ENCODE measurements at regions not wholly inside any gene's neighbourhood (a gene's known extent, or its start where the extent isn't known, plus 50 kb on each side); places are given as distances from the start of the nearest gene placed in this dataset.

- in situ Hi-C loops (cut with MboI; ENCODE audit: low sequenced_read_pairs in 4 of 4): no loop called here
- no peak overlapping the region for H3K27ac ChIP-seq
- ATAC-seq (no peak), DNase-seq (no peak)
- H3K9me3 ChIP-seq: no peaks in the 10 kb centered on the region
- H3K36me3 ChIP-seq: no peaks in the 10 kb centered on the region
- no peak overlapping the region for H3K4me3 ChIP-seq
- no peaks in the 10 kb centered on the region for H3K27me3 ChIP-seq
- intact Hi-C loops (cut with DNase I; ENCODE audit: low total_unique reads): no loop called here
- TF ChIP-seq CTCF (IDR thresholded peaks at IDR 0.05 in 4 of 5, conservative IDR thresholded peaks at IDR 0.05 in 1 of 5): no peak
- no peak for TF ChIP-seq POLR2A (IDR thresholded peaks at IDR 0.05)
- H3K4me1 ChIP-seq: no peaks in the 10 kb centered on the region
Measured at GRCh38 chr4:12458621-12459020, 1025.5 kb downstream of the RAB28 start.

GRCh38 chr4:12452291-12452690, 1023.6 kb upstream of the HS3ST1 start:
- Histone ChIP-seq H3K4me3 (no peak overlapping the region), H3K27ac (no peak overlapping the region), H3K4me1 (no peaks in the 10 kb centered on the region), H3K9me3 (no peaks in the 10 kb centered on the region), H3K27me3 (no peaks in the 10 kb centered on the region), H3K36me3 (no peaks in the 10 kb centered on the region)
- DNase-seq (no peak), ATAC-seq (no peak)
- intact Hi-C loops (cut with DNase I; ENCODE audit: low total_unique reads): no loop called here
- TF ChIP-seq CTCF (IDR thresholded peaks at IDR 0.05 in 4 of 5, conservative IDR thresholded peaks at IDR 0.05 in 1 of 5) (no peak), POLR2A (IDR thresholded peaks at IDR 0.05) (no peak)
- in situ Hi-C loops (cut with MboI; ENCODE audit: low sequenced_read_pairs in 4 of 4): no loop called here

GRCh38 chr4:12447451-12447850, 1018.8 kb upstream of the HS3ST1 start:
- TF ChIP-seq CTCF (IDR thresholded peaks at IDR 0.05 in 4 of 5, conservative IDR thresholded peaks at IDR 0.05 in 1 of 5): no peak
- TF ChIP-seq POLR2A (IDR thresholded peaks at IDR 0.05): no peak
- intact Hi-C loops (cut with DNase I; ENCODE audit: low total_unique reads): no loop called here
- DNase-seq: no peak
- Histone ChIP-seq H3K27ac (no peak overlapping the region), H3K27me3 (no peaks in the 10 kb centered on the region), H3K4me1 (no peaks in the 10 kb centered on the region), H3K9me3 (no peaks in the 10 kb centered on the region), H3K4me3 (no peak overlapping the region), H3K36me3 (no peaks in the 10 kb centered on the region)
- in situ Hi-C loops (cut with MboI; ENCODE audit: low sequenced_read_pairs in 4 of 4): no loop called here
- ATAC-seq: no peak

- DNase-seq (no peak), ATAC-seq (no peak)
- intact Hi-C loops (cut with DNase I; ENCODE audit: low total_unique reads): no loop called here
- no peak for TF ChIP-seq POLR2A (IDR thresholded peaks at IDR 0.05)
- TF ChIP-seq CTCF (IDR thresholded peaks at IDR 0.05 in 4 of 5, conservative IDR thresholded peaks at IDR 0.05 in 1 of 5): no peak
- H3K9me3 ChIP-seq: no peaks in the 10 kb centered on the region
- H3K4me3 ChIP-seq: no peak overlapping the region
- no peak overlapping the region for H3K27ac ChIP-seq
- no peaks in the 10 kb centered on the region for H3K36me3 ChIP-seq
- no peaks in the 10 kb centered on the region for H3K27me3 ChIP-seq
- no peaks in the 10 kb centered on the region for H3K4me1 ChIP-seq
- in situ Hi-C loops (cut with MboI; ENCODE audit: low sequenced_read_pairs in 4 of 4): no loop called here
Measured at GRCh38 chr4:12446657-12447185, 1018.0 kb upstream of the HS3ST1 start.

- intact Hi-C loops (cut with DNase I; ENCODE audit: low total_unique reads): no loop called here
- no peak for TF ChIP-seq CTCF (IDR thresholded peaks at IDR 0.05 in 4 of 5, conservative IDR thresholded peaks at IDR 0.05 in 1 of 5)
- TF ChIP-seq POLR2A (IDR thresholded peaks at IDR 0.05): no peak
- no peak overlapping the region for H3K27ac ChIP-seq
- H3K9me3 ChIP-seq: no peaks in the 10 kb centered on the region
- no peaks in the 10 kb centered on the region for H3K36me3 ChIP-seq
- no peak overlapping the region for H3K4me3 ChIP-seq
- in situ Hi-C loops (cut with MboI; ENCODE audit: low sequenced_read_pairs in 4 of 4): no loop called here
- no peaks in the 10 kb centered on the region for H3K27me3 ChIP-seq
- no peaks in the 10 kb centered on the region for H3K4me1 ChIP-seq
- ATAC-seq: no peak
- DNase-seq: no peak
Measured at GRCh38 chr4:12446256-12446655, 1017.6 kb upstream of the HS3ST1 start.
